HG03520 (cell line): ENCODE measurements at regions not wholly inside any gene's neighbourhood (a gene's known extent, or its start where the extent isn't known, plus 50 kb on each side); places are given as distances from the start of the nearest gene placed in this dataset.
"Not testable (repeated sequence)": the region's sequence is repeated elsewhere in the genome, so short reads cannot be mapped to it uniquely, and the experiment has no call there.

Experiments
- ATAC-seq: cut with Tn5 transposase; IDR thresholded peaks from one replicate; pipeline ENCODE4 v1.9.1; 2021; ENCODE audit warnings: mild to moderate bottlenecking, moderate library complexity; ENCODE audit not compliant: unreplicated experiment

DNA sequence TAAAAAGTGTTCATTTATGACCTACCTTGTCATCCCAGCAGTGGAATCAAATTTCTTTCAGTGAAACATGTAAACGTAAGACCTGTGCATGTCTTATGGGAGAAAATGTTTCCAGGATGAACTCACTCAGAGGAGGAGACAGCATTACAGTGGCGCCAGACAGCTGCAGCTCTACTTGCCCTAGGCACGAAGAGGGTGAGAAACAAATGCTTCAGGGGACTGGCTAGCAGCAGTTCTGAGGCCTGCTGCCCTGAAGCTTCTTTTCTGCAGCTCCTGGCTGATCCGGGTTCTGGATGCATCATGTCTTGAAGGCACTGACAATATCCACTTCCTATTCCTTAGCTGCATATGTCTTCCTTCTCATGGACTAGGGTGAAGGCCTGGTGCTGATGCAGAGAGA lies 120.2 kb downstream of the QRSL1 start:
- ATAC-seq, result no peak

DNA sequence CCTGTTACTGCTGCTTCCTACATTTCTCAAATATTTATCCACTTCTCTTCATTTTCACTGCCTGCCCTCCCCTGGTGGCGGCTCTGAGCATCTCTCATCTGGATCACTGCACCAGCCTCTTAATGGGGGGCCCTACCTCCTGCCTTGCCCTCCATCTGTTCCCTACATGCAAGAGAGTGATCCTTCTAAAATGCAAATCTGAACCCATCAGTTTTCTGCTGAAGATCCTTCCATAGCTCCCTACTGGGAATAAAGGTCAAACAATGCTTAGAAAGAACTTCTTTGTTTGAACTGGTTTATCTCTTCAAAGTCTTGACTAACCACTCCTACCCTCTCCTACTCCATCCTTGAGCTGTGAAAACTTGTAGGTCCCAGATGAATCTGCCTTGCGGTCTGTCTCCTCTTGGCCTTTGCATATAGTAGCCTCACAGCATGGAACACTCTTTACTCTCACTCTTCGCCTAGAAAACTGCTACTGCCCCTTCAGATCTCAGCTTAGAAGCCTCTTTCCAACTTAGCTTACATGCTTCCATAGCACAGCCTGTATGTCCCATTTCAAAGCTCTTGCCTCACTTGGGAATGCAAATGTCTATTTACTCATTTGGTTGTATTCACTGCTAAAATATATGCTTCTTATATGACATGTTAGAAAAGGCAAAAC lies 119.3 kb downstream of the QRSL1 start:
- ATAC-seq, result no peak

DNA sequence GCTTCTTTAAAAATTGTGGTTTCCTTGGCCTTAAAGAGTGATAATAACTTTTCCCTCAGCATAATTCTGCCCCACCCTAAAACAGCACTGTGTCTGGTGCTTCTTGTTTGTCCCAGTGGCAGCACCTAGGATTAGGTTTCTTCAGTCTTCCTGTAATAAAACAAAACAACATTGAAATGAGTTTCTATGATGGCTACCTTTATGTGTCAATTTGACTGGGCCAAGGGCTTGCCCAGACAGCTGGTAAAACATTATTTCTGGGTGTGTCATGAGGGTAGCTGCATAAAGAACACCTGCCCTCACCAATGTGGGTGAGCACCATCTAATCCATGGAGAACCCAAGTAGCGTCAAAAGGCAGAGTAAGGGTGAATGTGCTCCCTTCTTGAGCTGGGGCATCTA lies 117.8 kb downstream of the QRSL1 start:
- no peak for ATAC-seq

DNA sequence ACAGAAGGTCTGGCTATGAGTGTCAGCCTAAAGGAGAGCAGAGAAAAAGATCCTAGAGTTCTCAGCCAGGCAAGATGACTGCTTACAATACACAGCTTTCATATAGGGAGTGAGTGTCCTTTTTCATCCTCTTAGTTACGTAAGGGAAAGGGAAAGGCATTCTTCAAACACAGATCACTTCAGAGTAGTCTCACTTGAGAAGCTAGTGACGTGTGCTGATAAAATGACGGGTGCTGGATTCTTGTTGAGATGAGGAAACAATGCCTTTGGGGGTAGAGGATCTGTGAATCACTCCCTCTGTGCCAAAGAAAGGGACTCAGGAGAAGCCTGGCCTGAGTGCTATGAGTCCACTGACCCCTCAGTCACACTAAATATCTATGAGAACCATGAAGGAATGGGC lies 117.3 kb downstream of the QRSL1 start:
- no peak for ATAC-seq

DNA sequence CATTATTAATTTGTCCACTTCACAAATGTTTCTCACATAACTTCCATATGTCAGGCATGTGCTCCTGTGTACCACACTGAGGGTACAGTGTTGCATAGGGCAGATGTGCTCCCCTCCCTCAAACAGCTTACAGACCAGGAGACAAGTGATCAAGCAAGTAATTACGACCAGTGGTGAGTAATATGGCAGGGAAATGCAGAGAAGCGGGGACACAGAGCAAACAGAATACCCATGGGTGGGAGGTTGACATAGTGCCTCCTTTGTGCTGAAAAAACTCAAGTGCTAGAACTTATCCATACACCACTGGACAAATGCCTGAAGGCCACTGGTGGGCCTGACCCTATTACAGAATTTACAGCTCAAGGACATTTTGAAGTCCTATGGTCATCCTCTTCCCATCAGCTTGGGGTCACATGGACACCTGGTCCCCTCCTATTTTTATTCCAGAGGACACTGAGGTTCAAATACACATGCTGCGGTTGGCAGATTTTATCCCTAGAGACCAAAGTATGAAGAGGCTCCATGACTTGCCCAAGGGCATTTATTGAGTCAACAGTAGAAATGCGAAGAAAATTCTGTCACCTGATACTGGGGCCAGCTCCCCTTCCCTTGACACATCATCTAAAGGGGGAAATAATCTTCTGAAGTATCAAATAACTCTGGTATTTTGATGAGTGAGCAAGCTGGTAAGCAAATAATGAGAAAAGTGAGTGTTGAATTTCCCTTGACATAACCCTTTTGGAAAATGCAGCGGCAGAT lies 116.6 kb downstream of the QRSL1 start:
- ATAC-seq, result no peak

DNA sequence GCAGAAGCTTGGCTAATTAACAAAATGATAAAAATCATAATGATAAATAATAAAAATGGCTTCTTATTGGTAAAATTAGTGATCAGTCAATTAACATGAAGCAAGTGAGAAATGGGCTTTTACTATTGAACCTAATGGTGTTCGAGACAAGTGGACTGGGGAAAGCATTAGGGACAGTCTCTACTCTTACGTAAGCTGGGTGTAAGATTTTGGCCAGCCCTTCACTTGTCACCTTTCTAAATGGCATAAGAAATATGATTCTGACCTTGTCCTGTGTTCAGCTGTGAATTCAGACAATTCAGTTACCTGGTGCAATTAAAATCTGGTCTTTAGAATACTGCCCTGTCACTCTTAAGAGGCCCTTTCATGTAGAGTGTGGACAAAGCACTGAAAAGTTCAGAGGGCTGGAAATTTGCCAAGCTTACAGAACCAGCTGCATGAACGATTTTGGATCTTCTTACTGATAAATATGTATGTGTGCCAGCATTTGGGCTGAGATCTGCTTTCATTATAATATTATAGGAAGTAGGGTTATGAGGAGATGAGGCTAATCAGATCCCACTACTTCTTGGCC lies 115.9 kb downstream of the QRSL1 start:
- no peak for ATAC-seq

DNA sequence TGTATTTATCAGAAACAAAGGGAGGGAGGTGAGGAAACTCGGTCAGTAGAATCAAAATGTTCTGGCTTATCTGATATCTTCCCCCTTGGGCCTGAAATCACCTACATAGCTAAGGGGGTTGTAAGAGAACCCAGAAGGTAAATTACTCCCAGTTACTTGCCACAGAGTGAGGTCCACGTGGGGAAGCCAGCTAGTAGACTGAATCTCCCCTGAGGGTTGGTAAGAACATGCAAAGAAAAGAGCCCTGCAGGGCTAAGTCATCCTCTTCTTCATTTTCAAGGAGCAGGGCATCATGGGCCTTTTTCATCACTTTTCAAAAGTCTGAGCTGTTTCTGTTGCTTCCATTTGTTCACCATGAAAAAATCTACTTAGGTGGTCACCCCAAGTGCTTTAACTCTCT lies 115.4 kb downstream of the QRSL1 start:
- ATAC-seq, result no peak

DNA sequence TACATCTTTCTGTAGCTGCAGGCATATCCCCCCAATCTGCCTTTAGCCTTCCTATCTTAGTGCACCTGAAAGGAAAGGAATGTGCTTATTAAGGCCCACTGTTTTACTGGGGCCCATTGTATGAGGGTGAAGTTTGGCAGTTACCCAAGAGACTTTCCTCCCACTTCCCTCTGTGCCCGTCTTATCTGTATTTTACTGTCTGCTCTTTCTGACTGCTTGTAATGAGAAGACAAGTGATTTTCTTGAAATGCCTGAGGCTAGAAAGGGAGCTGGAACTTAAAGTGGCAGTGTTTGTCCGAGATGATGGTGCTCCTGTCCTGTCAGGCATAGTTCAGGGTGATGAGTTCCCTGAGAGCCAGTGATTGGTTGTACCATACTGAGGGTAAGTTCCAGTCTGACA lies 114.7 kb downstream of the QRSL1 start:
- not testable (repeated sequence) for ATAC-seq

DNA sequence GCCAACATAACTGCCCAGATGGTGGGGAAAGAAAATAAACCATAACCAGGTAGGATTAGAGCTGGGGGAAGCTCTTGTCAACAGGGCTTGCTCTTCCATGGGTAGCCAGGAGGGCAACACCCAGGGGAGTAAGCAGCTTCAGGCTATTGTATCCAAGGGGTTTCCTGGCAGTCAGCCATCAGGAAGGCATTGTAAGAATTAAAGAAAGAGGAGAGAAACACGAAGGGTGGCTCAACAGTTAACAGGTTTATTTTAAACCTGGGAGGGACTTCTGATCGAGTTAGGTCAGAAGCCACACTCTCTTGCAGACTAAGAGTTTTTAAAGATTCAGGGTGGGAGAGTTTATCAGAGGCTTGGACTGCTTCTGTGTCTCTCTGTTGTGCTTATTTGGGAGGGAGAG lies 114.2 kb downstream of the QRSL1 start:
- no peak for ATAC-seq

DNA sequence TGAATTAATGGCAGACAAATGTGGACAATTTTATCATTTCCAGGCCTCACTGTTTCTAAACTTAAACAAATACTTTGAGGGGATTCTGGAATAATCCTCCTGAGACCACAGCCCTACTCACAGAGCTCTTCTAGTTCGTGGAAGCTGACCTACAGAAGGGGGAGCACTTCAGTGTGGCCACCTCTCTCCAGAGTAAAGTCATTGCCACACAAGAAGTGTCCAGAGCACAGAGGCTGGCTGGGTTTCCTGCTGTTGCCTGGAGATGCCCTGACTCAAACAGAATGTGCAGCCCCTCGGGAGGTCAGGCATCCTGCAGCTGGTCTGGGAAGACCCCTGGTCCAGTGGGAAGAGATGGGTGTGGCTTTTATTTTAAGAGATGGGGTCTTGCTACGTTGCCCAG lies 110.9 kb downstream of the QRSL1 start:
- ATAC-seq, result no peak

DNA sequence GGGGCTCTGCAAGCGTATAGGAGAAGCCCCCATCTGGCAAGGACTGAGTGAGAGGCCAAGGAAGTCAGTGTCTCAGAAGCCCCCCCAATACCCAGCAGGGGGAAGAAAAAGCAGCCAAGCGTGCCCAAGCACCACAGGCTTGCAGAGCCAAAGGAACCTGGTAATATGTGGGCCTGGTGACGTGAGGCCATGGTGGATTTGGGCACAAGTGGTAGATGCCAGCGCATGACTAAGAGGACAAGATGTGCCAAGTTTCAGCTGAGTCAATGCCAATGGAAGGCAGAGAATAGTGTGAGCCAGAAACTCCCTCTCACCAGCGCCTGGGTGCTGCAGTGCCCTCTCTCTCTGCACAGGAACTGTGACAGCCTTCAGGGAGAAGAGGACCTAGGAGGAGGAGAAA lies 110.0 kb downstream of the QRSL1 start:
- no peak for ATAC-seq

DNA sequence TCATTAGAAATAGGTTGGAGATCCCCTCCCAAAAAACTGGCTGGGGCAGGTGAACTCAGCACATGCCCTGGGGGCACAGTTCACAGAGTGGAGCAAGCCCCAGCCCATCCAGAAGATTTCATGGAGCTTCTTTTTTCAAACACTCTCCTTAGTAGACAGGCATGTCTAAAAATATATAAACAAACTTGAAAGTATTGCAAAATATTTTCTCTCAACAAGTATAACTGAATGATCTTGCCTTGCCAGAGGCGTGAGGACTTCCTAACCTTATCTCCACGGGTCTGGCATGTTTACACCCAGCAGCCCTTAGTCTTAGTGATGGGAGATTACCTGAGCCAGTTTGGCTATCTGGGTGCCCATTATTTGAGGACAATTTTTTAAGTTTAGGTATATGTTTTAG lies 107.1 kb downstream of the QRSL1 start:
- no peak for ATAC-seq

DNA sequence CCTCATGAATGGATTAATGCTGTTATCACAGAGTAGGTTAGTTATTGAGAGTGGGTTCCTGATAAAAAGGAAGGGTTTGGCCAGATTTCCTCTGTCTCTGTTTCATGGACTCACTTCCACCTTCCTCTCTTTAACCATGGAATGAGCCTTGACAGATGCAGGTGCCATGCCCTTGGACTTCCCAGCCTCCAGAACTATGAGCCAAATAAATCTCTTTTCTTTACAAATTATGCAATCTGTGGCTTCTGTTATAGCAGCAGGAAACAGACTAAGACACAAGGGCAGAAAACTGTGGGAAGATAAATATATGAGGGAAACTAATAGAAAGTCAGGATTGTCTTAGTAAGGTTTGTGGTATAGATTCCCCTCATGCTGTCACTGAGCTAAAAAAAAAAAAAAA lies 106.5 kb downstream of the QRSL1 start:
- no peak for ATAC-seq

DNA sequence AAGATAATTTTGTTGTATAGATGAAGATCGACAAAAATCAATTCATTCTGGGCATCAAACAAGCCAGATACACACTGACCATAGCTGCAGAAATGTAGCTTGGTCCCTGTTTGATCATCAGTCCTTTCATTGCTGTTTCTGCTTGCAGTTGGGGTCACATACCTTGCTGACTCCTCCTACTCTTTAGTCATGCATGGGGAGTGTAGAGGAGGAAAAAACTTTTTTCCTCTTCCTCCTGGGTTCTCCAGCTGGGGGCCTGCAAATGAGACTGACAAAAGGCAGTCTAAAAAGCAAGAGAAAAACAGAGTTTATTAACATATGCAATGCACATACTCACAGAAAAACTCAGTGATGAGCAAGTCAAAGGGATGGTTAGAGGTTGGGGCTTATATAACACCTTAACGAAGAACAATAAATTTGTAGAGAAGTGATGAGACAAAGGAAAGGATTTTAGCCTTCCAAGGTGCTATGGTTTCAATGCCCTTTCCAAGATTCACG lies 105.8 kb downstream of the QRSL1 start:
- ATAC-seq, result no peak

DNA sequence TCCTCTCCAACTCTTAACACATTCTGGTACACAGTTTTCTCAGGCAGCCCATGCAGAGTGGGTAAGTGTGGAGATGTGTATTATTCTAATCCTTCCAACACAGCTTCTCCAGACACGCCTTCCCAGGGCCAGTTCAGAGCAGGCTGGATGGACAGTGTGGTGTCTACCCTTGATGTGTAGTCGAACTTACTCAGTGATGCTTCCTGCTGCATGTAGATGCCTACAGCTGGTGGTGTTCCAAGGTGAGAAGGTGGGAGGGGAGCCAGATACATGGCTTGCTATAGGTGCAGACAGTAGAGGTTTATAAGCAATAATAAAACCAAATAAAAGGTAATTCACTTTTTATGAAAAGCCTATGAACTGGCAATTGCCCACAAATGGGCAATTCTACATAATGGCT lies 104.0 kb downstream of the QRSL1 start:
- no peak for ATAC-seq

DNA sequence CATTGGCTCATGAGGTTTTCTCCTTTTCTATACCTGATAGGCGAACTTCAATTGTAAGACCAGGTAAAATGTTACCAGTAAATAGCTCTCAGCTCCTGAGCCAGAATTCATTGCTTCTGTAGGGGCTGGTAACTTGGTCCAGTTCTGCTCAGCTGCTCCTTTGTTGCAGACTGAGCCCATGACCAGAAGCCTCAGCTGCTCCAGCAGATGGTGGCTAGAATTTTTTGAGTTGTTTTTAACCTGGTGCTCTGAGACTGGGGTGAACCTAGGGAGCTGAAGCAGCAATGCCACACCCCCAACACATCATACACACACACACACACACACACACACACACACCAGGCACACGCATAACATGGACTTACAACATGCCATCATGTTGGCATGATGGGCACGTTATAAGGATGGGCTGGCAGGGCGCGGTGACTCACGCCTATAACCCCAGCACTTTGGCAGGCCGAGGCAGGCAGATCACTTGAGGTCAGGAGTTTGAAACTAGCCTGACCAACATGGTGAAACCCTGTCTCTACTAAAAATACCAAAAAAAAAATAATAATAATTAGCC lies 103.1 kb downstream of the QRSL1 start:
- ATAC-seq, result no peak

DNA sequence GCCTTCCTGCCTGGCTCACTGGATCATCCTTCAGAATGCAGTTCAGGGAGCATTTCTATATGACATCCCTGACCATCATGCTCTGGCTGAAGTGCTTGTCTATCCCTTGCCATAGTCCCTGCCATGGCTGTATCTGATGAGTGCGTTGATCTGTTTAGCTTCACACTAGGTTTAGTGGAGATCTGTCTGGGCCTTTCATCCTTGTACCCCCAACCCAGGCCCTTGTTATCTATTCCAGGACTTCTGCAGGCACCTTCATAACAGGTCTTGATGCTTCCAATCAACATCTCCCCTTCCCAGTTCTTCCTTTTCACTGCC lies 102.4 kb downstream of the QRSL1 start:
- no peak for ATAC-seq

DNA sequence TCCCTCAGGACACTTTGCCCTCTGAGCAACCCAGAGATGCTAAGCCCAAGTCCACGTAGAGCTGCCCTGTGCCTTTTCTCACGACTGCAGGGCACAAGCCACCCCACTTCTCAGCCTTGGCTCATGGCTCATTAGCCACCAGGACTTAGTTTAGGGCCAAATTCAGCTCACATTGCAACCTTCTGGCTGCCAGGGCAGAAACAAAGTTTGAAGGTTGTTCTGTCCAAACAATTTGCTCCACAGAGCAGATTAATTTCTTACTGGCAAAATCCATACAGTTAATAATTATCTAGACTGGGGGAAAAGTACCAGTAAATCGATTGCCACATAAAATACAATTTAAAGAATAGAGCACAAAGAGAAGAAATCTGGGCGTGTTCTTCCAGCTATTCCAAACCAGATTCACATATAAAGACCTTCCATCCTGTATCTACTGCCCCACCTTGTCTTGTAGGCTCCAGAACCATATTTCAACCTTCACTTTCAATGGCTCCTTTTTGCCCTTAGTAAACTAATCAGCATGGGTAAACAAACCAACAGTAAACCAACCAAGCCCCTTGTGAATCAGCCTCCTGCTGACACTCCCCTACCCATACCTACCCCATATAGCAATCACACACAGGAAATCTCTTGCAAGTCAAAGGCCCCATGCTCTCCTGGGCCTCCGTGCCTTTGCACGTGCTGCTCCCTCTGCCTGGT lies 101.9 kb downstream of the QRSL1 start:
- ATAC-seq, result no peak

DNA sequence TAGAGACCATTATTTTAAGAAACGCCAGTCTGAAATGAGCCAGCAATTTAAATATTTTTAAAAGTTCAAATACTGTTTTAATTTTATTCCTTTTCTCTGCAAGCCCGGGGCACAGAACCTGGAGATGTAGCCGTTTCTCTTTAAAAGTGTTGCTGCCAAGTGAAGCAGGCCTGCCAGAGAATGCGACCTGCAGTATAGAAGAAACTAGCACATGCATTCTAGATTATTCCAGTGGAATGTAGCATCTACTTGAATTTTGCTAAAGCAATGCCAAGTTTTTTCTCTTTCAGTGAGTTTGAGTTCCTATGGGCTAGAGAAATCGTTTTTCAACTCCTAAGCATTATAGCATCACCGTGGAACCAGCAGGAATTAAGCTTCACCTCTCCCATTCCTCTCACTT lies 101.3 kb downstream of the QRSL1 start:
- no peak for ATAC-seq

DNA sequence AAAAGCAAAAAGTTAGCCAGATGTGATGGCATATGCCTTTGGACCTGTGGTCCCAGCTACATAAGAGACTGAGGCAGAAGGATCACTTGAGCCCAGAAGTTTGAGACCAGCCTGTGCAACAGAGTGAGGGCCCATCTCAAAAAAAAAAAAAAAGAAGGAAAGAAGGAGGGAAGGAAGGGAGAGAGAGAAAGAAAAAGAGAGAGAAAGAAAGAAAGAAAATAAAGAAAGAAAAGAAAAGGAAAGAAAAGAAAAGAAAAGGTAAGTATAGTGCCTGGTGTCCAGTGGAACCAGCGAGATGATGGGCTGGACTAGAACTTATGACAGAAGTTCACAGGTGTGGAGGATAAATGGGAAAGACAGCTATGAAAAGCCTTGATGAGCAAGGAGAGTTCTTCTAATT lies 100.9 kb downstream of the QRSL1 start:
- ATAC-seq, result no peak

DNA sequence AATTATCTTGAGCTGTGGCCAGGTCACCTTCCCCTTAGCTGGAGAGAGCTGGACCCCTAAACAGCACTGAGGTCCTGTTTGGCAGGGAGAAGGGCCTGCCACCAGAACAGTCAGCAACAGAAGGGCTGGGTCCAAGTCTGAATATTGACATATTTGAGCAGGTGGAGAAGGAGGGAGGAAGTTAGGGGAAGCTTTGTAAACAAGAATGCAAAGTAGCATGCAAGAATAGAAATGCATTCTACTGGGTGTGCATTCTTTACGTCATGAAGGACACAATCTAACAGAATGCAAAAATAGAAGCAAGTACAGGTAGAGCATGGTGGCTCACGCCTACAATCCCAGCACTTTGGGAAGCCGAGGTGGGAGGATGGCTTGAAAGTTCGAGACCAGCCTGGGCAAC lies 100.5 kb downstream of the QRSL1 start:
- no peak for ATAC-seq
